Activated CD4-positive, alpha-beta T cell treated with anti-CD3 and anti-CD28 coated beads, Interleukin-2, amount 10 ng/mL, durations not matched to agents 7 days and 5 days (primary cell): ENCODE measurements at regions not wholly inside any gene's neighbourhood (a gene's known extent, or its start where the extent isn't known, plus 50 kb on each side); places are given as distances from the start of the nearest gene placed in this dataset.

ENCODE experiments used
- CTCF ChIA-PET: fragments of 350-600 bp; sonication (Branson Sonifier 250); formaldehyde crosslinking; loops from one replicate; lab custom pipeline; 2021; ENCODE audit warnings: antibody characterized with exemption; lab: Charles Lee
- POLR2A ChIA-PET: fragments of 350-600 bp; sonication (Branson Sonifier 250); formaldehyde crosslinking; loops from one replicate; lab custom pipeline; 2021; ENCODE audit warnings: antibody characterized with exemption; lab: Charles Lee
- DNase-seq: peaks from one replicate; pipeline ENCODE4 v3.0.0-alpha.2; 2020
- H3K27ac Mint-ChIP-seq: one replicate; pipeline ENCODE4 v1.8.0; 2021; ENCODE audit warnings: mild to moderate bottlenecking, moderate library complexity, mixed read lengths
- H3K27me3 Mint-ChIP-seq: one replicate; pipeline ENCODE4 v1.8.0; 2021; ENCODE audit warnings: mixed read lengths
- H3K36me3 Mint-ChIP-seq: one replicate; pipeline ENCODE4 v1.8.0; 2021; ENCODE audit warnings: low read depth, mixed read lengths
- H3K4me1 Mint-ChIP-seq: one replicate; pipeline ENCODE4 v1.8.0; 2021; ENCODE audit warnings: mixed read lengths
- H3K4me3 Mint-ChIP-seq: one replicate; pipeline ENCODE4 v1.8.0; 2021; ENCODE audit warnings: mild to moderate bottlenecking, moderate library complexity, mixed read lengths
- H3K9me3 Mint-ChIP-seq: one replicate; pipeline ENCODE4 v1.8.0; 2021; ENCODE audit warnings: mixed read lengths

- ChIA-PET CTCF (no interaction called here), POLR2A (no interaction called here)
- Mint-ChIP-seq H3K27ac (no peak overlapping the region), H3K4me1 (no peaks in the 10 kb centered on the region), H3K27me3 (peaks cover 4% of the 10 kb centered on the region), H3K4me3 (no peak overlapping the region), H3K36me3 (no peaks in the 10 kb centered on the region), H3K9me3 (no peaks in the 10 kb centered on the region)
- no peak for DNase-seq
Measured at GRCh38 chr10:83935911-83936310, 203.4 kb upstream of the GHITM start.

- ChIA-PET POLR2A (no interaction called here), CTCF (no interaction called here)
- DNase-seq, result no peak
- H3K4me1 Mint-ChIP-seq, result no peaks in the 10 kb centered on the region
- H3K4me3 Mint-ChIP-seq, result no peak overlapping the region
- H3K27me3 Mint-ChIP-seq, result peaks cover 4% of the 10 kb centered on the region
- no peaks in the 10 kb centered on the region for H3K9me3 Mint-ChIP-seq
- H3K27ac Mint-ChIP-seq, result no peak overlapping the region
- H3K36me3 Mint-ChIP-seq, result no peaks in the 10 kb centered on the region
Measured at GRCh38 chr10:83937161-83937560, 202.1 kb upstream of the GHITM start.

DNA sequence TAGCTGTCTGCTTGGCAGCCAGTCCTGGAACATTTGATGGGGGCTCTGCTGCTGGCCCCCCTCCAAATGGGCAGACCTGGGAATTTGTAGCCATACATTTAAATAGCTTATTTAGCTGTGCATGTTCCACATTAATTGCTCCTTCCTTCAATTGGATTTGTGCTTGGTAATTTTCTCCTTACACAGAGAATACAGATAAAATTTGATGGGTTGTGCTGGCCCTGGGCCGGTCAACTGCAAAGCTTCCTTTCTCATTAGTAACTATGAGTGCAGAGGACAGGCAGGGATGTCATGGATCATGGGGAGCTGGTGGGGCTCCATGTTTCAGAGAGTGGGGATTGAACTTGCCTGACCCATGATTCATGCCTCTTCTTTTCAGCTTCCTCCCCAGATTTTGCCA is 201.5 kb upstream of the GHITM start:
- no peak overlapping the region for H3K4me3 Mint-ChIP-seq
- H3K36me3 Mint-ChIP-seq, result no peaks in the 10 kb centered on the region
- peaks cover 4% of the 10 kb centered on the region for H3K27me3 Mint-ChIP-seq
- DNase-seq, result no peak
- no peaks in the 10 kb centered on the region for H3K9me3 Mint-ChIP-seq
- H3K27ac Mint-ChIP-seq, result no peak overlapping the region
- ChIA-PET CTCF (interaction anchor here (1.3 kb wide), 1 partner anchor 17 kb away, joined by 3 read pairs; no protein-coding TSS in a partner anchor), POLR2A (no interaction called here)
- no peaks in the 10 kb centered on the region for H3K4me1 Mint-ChIP-seq

GRCh38 chr10:83941189-83941588 is 198.1 kb upstream of the GHITM start:
- Mint-ChIP-seq H3K27me3 (peaks cover 4% of the 10 kb centered on the region), H3K4me1 (no peaks in the 10 kb centered on the region), H3K4me3 (no peak overlapping the region), H3K36me3 (no peaks in the 10 kb centered on the region), H3K27ac (no peak overlapping the region), H3K9me3 (no peaks in the 10 kb centered on the region)
- no peak for DNase-seq
- CTCF ChIA-PET, result no interaction called here
- POLR2A ChIA-PET, result no interaction called here

GRCh38 chr10:83942410-83942809 is 196.9 kb upstream of the GHITM start:
- Mint-ChIP-seq H3K27ac (no peak overlapping the region), H3K27me3 (peaks cover 4% of the 10 kb centered on the region), H3K4me3 (no peak overlapping the region), H3K9me3 (no peaks in the 10 kb centered on the region), H3K4me1 (no peaks in the 10 kb centered on the region), H3K36me3 (no peaks in the 10 kb centered on the region)
- POLR2A ChIA-PET, result no interaction called here
- DNase-seq, result no peak
- CTCF ChIA-PET, result no interaction called here

DNA sequence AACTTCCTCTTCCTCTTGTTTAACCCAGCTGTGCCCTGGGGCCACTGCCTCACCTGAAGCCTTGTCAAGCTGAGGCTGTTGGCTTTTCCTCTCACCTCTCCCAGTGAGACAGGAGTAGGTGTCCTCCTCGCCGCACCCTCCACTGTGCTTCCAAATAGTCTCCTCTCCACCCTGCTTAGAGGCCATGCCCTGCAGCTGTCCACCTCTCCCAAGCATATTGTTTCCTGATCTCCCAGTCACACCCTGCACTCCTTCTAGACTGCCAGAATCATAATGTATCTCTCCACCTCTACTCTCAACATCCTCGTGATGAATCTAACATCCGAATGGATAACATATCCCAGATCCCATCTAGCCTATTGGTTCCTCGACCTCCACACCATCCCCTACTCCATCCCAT is 196.3 kb upstream of the GHITM start:
- Mint-ChIP-seq H3K36me3 (no peaks in the 10 kb centered on the region), H3K9me3 (no peaks in the 10 kb centered on the region), H3K27me3 (peaks cover 1% of the 10 kb centered on the region), H3K4me1 (no peaks in the 10 kb centered on the region), H3K4me3 (no peak overlapping the region), H3K27ac (no peak overlapping the region)
- ChIA-PET POLR2A (no interaction called here), CTCF (no interaction called here)
- DNase-seq, result no peak

GRCh38 chr10:83943920-83944319 is 195.4 kb upstream of the GHITM start:
- Mint-ChIP-seq H3K4me1 (no peaks in the 10 kb centered on the region), H3K9me3 (no peaks in the 10 kb centered on the region), H3K36me3 (no peaks in the 10 kb centered on the region), H3K27ac (no peak overlapping the region), H3K4me3 (no peak overlapping the region), H3K27me3 (no peaks in the 10 kb centered on the region)
- CTCF ChIA-PET, result no interaction called here
- POLR2A ChIA-PET, result no interaction called here
- no peak for DNase-seq

DNA sequence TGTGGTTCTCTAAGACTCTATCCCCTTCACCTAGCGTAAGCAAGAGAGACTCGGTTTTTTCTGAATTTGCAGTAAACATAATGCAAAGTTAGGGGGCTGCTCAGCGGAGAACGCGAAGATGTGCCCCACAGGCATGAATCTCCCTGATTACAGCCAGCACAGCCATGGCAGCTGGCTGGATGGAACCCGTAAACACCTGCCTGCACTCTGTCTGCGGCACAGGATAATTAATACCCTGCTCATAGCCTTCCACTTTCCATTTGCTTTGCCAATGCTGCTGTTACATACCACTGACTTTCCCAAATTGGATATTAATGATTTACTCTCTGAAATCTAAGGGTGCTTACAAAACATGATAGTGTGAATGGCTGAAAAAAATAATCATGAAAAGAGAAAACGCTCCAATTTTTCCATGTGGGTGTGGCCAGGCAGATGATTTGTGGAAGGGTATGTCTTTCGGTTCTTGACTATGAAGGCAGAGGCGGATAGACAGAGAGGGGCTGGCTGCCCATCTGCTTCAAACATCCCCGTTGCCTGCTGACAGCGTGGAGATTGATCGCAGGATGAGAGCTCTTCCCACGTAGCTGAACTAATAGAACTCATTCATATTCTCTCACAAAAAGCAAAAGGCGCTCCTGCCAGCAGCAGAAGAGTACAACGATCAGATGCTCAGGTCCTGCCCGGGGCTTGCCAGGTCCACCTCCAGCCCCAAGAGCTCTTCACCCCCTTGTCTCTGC is 193.2 kb upstream of the GHITM start:
- Mint-ChIP-seq H3K9me3 (no peaks in the 10 kb centered on the region), H3K4me1 (no peaks in the 10 kb centered on the region), H3K27me3 (no peaks in the 10 kb centered on the region), H3K27ac (no peak overlapping the region), H3K4me3 (no peak overlapping the region), H3K36me3 (no peaks in the 10 kb centered on the region)
- CTCF ChIA-PET, result no interaction called here
- DNase-seq, result no peak
- POLR2A ChIA-PET, result no interaction called here

DNA sequence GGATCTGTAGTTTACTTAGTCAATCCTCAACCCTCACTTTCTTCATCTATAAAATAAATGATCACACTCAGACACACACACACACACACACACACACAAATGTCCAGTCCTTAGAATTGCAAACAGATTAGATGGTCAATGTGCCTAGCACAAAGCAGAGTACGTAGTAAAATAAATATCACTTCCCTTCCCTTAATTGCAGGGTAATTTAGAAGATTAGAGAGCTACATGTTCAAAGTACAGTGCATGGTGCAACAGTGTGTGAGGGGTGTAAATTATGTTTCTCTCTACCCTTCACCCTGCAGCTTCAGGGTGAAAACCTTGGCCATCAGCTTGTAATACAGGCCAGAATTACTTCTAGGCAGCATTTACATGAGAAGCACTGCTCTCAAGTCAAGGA is 187.0 kb upstream of the GHITM start:
- DNase-seq, result no peak
- Mint-ChIP-seq H3K4me3 (no peak overlapping the region), H3K36me3 (no peaks in the 10 kb centered on the region), H3K4me1 (no peaks in the 10 kb centered on the region), H3K27me3 (no peaks in the 10 kb centered on the region), H3K9me3 (no peaks in the 10 kb centered on the region), H3K27ac (no peak overlapping the region)
- ChIA-PET POLR2A (no interaction called here), CTCF (no interaction called here)

DNA sequence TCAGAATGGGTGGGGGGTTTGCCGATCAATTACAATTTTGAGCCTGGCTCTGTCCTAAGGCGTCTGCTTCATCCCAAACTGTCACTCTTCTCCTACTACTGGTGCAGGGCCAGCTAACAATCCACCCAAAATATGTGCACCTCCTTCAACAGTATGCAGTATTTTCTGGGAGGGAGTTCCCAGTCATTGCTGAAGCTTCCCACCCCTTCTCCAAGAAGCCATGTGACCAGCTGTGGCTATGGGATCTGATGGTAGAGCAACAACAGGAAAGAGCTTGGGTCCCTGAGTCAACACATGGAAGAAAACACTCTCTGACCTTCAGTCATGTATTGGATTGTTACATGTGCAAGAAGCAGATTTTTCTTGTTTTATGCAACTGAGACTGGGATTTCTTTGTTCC is 185.7 kb upstream of the GHITM start:
- no peak overlapping the region for H3K4me3 Mint-ChIP-seq
- DNase-seq, result no peak
- H3K27ac Mint-ChIP-seq, result no peak overlapping the region
- no peaks in the 10 kb centered on the region for H3K36me3 Mint-ChIP-seq
- no peaks in the 10 kb centered on the region for H3K4me1 Mint-ChIP-seq
- POLR2A ChIA-PET, result no interaction called here
- no peaks in the 10 kb centered on the region for H3K27me3 Mint-ChIP-seq
- CTCF ChIA-PET, result interaction anchor here (1.2 kb wide), 1 partner anchor 9 kb away, joined by 3 read pairs; no protein-coding TSS in a partner anchor
- H3K9me3 Mint-ChIP-seq, result no peaks in the 10 kb centered on the region

GRCh38 chr10:83954193-83954799 is 185.0 kb upstream of the GHITM start:
- H3K36me3 Mint-ChIP-seq, result no peaks in the 10 kb centered on the region
- H3K4me1 Mint-ChIP-seq, result no peaks in the 10 kb centered on the region
- CTCF ChIA-PET, result interaction anchor here (1.2 kb wide), 1 partner anchor 9 kb away, joined by 3 read pairs; no protein-coding TSS in a partner anchor
- no peak for DNase-seq
- no peaks in the 10 kb centered on the region for H3K9me3 Mint-ChIP-seq
- H3K27ac Mint-ChIP-seq, result no peak overlapping the region
- no peak overlapping the region for H3K4me3 Mint-ChIP-seq
- no peaks in the 10 kb centered on the region for H3K27me3 Mint-ChIP-seq
- POLR2A ChIA-PET, result no interaction called here

DNA sequence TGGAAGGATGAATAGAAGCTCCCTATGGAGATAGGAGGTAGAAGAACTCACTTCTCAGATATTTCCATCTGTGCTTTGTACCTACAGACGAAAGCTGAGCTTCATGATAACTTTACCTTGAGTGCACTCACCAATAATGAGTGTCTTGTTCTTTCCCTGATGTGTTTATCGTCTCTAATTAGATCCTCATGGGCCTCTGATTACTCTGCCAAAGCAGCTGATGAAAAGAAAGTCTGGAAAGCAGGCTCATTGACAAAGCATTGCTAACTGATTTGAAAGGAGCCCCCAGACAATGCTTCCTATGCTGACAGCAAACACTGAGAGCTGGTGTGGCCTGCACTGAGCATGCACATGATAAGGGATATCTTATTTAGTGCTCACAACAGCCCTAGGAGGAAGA is 183.9 kb upstream of the GHITM start:
- Mint-ChIP-seq H3K9me3 (no peaks in the 10 kb centered on the region), H3K4me3 (no peak overlapping the region), H3K27ac (no peak overlapping the region), H3K27me3 (no peaks in the 10 kb centered on the region), H3K4me1 (no peaks in the 10 kb centered on the region), H3K36me3 (no peaks in the 10 kb centered on the region)
- no peak for DNase-seq
- ChIA-PET POLR2A (no interaction called here), CTCF (no interaction called here)

DNA sequence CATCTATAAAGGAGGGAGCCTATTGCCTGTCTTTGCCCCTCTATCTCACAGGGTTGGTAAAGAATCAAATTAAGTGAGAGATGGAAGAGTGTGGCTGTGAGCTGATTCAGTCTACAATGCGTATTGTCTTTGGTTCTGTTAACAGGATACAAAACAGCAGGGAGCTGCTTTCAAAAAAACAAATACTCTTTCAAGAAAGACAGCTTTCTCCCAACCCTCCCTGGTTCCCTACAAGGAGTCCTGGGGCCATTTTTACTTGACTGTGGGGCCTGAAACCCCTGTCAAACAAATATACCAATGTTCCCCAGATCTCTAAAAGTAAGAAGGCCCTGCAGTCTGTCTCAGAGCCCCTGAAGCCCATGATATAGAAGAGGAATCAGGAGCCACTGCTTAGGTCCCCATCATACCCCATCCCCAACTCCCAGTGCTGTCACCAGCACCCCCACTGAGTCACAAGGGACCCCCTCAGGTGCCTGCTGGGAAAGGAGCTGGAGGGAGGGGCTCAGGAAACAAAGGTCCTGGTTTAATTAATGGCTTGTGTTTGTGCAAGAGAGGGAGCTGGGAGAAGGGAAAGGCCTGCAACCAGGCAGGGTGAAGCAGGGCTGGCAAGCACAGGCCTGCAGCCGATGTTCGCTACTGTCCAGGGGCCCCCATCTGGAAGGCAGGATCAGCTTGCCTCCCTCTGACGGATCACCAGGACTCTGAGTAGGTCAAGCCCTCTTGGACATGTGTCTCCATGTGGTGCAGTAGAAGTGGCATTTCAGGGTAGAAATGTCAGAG is 182.0 kb upstream of the GHITM start:
- DNase-seq, result no peak
- CTCF ChIA-PET, result interaction anchor here (1.4 kb wide), 1 partner anchor 8 kb away, joined by 3 read pairs; no protein-coding TSS in a partner anchor
- Mint-ChIP-seq H3K9me3 (no peaks in the 10 kb centered on the region), H3K27ac (no peak overlapping the region), H3K4me3 (no peak overlapping the region), H3K27me3 (no peaks in the 10 kb centered on the region), H3K4me1 (no peaks in the 10 kb centered on the region), H3K36me3 (no peaks in the 10 kb centered on the region)
- POLR2A ChIA-PET, result no interaction called here
